Neuronal stem cell (in vitro differentiated cells): ENCODE measurements at regions not wholly inside any gene's neighbourhood (a gene's known extent, or its start where the extent isn't known, plus 50 kb on each side); places are given as distances from the start of the nearest gene placed in this dataset.

Experiments
- DNase-seq: peaks from one replicate; pipeline ENCODE4 v3.0.0-alpha.2; 2013; ENCODE audit warnings: low spot score
- H2AFZ ChIP-seq: one replicate; pipeline ENCODE4 v1.6.1; 2013; ENCODE audit warnings: mild to moderate bottlenecking, low read length, inconsistent platforms
- H2AK5ac ChIP-seq: 2 replicates; pipeline ENCODE4 v1.6.1; 2013; ENCODE audit warnings: low read depth, mild to moderate bottlenecking, inconsistent platforms, low read length, moderate library complexity, mixed read lengths
- H2BK120ac ChIP-seq: 2 replicates; pipeline ENCODE4 v1.6.1; 2013; ENCODE audit warnings: low read depth, mild to moderate bottlenecking, inconsistent platforms, low read length, moderate library complexity, mixed read lengths
- H2BK12ac ChIP-seq: one replicate; pipeline ENCODE4 v1.6.1; 2013; ENCODE audit warnings: low read length, inconsistent platforms
- H2BK15ac ChIP-seq: 2 replicates; pipeline ENCODE4 v1.6.1; 2013; ENCODE audit warnings: mild to moderate bottlenecking, low read length, inconsistent platforms, mixed read lengths
- H2BK5ac ChIP-seq: one replicate; pipeline ENCODE4 v1.6.1; 2013; ENCODE audit warnings: inconsistent platforms, mild to moderate bottlenecking, low read length, moderate library complexity
- H3K14ac ChIP-seq: one replicate; pipeline ENCODE4 v1.6.1; 2013; ENCODE audit warnings: low read length, inconsistent platforms
- H3K18ac ChIP-seq: 2 replicates; pipeline ENCODE4 v1.6.1; 2013; ENCODE audit warnings: low read length, inconsistent platforms
- H3K23ac ChIP-seq: 2 replicates; pipeline ENCODE4 v1.6.1; 2013; ENCODE audit warnings: low read depth, mild to moderate bottlenecking, mixed read lengths, low read length, inconsistent platforms; ENCODE audit not compliant: poor library complexity
- H3K27ac ChIP-seq: replicated peaks from 3 replicates; pipeline ENCODE4 v1.5.1; 2013; ENCODE audit warnings: low read length, inconsistent platforms
- H3K27me3 ChIP-seq, 3 experiments: 2 replicates each; pipeline ENCODE4 v1.6.1; 2013; ENCODE audit warnings: low read length in 3 of 3, mild to moderate bottlenecking in 2 of 3, inconsistent platforms in 1 of 3, low read depth in 1 of 3, mixed read lengths in 1 of 3, moderate library complexity in 1 of 3; ENCODE audit not compliant: control insufficient read depth in 3 of 3, insufficient read depth in 3 of 3
- H3K36me3 ChIP-seq, 2 donors: replicated peaks in 1 of 2; 2 replicates each; pipeline ENCODE4 v1.6.1; 2013; ENCODE audit warnings: low read length in 2 of 2; ENCODE audit not compliant: control insufficient read depth in 2 of 2, insufficient read depth in 2 of 2
- H3K4ac ChIP-seq: 2 replicates; pipeline ENCODE4 v1.6.1; 2013; ENCODE audit warnings: inconsistent platforms, mild to moderate bottlenecking, low read length, moderate library complexity
- H3K4me1 ChIP-seq, 2 donors: 1 replicate in 1 of 2; 2 replicates in 1 of 2; pipeline ENCODE4 v1.6.1; 2013; ENCODE audit warnings: low read length in 2 of 2, low read depth in 1 of 2; ENCODE audit not compliant: control insufficient read depth in 2 of 2, insufficient read depth in 1 of 2
- H3K4me2 ChIP-seq: one replicate; pipeline ENCODE4 v1.6.1; 2013; ENCODE audit warnings: mild to moderate bottlenecking, low read length, inconsistent platforms; ENCODE audit not compliant: insufficient read depth, poor library complexity, severe bottlenecking
- H3K4me3 ChIP-seq, 2 donors: 2 replicates each; pipeline ENCODE4 v1.5.1; 2013; ENCODE audit warnings: low read length in 2 of 2, mild to moderate bottlenecking in 2 of 2, inconsistent platforms in 1 of 2, moderate library complexity in 1 of 2
- H3K79me1 ChIP-seq: one replicate; pipeline ENCODE4 v1.6.1; 2013; ENCODE audit warnings: low read depth, mild to moderate bottlenecking, inconsistent platforms, low read length, moderate library complexity
- H3K9ac ChIP-seq: one replicate; pipeline ENCODE4 v1.6.1; 2013; ENCODE audit warnings: mild to moderate bottlenecking, low read depth, low read length, inconsistent platforms; ENCODE audit not compliant: poor library complexity
- H3K9me3 ChIP-seq, 2 donors: replicated peaks in 1 of 2; 2 replicates each; pipeline versions ENCODE3 to v1.6.1; 2013; ENCODE audit warnings: low read length in 2 of 2, mild to moderate bottlenecking in 2 of 2, inconsistent platforms in 1 of 2, low read depth in 1 of 2, mixed read lengths in 1 of 2, moderate library complexity in 1 of 2; ENCODE audit not compliant: control insufficient read depth in 2 of 2, insufficient read depth in 1 of 2
- H4K8ac ChIP-seq: one replicate; pipeline ENCODE4 v1.6.1; 2013; ENCODE audit warnings: low read depth, mild to moderate bottlenecking, inconsistent platforms, low read length, moderate library complexity
- H4K91ac ChIP-seq: one replicate; pipeline ENCODE4 v1.6.1; 2013; ENCODE audit warnings: low read length, low read depth, mild to moderate bottlenecking, inconsistent platforms; ENCODE audit not compliant: poor library complexity
- WGBS, 2 donors: extraction: QIAGEN DNeasy Blood & Tissue Kit; methylation state at CpG; one replicate each; pipeline ENCODE4 v1.1.7; 2013; ENCODE audit warnings: missing lambda C conversion rate in 2 of 2, mixed read lengths in 1 of 2; ENCODE audit not compliant: insufficient read length in 2 of 2, insufficient replicate concordance in 1 of 2; ENCODE audit errors: extremely low coverage in 2 of 2; 5-methylcytosine and 5-hydroxymethylcytosine counted together

DNA sequence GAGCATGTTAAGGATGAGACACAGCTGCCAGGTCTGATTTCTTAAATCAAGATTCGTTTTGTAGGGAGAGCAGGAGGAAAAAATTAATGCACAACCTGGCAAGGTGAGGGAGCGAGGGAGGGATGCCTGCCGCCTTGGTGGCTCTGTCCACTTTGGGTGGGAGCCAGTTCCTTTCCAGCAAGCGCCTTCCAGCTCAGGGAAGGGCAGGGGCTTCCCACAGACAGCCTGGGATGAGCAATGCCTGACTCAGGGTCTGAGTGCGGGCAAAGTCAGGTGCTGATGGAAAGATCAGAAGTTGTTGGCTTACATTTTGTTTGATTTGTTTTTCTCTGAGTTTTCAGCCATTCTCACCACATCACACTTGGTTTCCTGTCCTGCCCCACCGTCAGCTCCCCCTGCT is 220.7 kb downstream of the ENGASE start:
- H3K14ac ChIP-seq, result no peak overlapping the region
- no peak overlapping the region for H3K9ac ChIP-seq
- peaks cover 0 to 19% (median 2%) of the 10 kb centered on the region in 3 experiments for H3K27me3 ChIP-seq
- H3K9me3 ChIP-seq, result no peaks in the 10 kb centered on the region
- H3K27ac ChIP-seq, result no peak overlapping the region
- no peak overlapping the region for H2BK12ac ChIP-seq
- H3K79me1 ChIP-seq, result no peaks in the 10 kb centered on the region
- H3K18ac ChIP-seq, result no peak overlapping the region
- no peak overlapping the region for H3K4ac ChIP-seq
- DNase-seq, result no peak
- H4K8ac ChIP-seq, result no peak overlapping the region
- H3K4me2 ChIP-seq, result no peak overlapping the region
- no peak overlapping the region for H2AK5ac ChIP-seq
- no peak overlapping the region for H3K4me3 ChIP-seq
- H2BK15ac ChIP-seq, result no peak overlapping the region
- H2BK5ac ChIP-seq, result no peak overlapping the region
- H3K4me1 ChIP-seq, result peaks cover 0 to 2% of the 10 kb centered on the region in 2 donors
- no peaks in the 10 kb centered on the region for H3K36me3 ChIP-seq
- no CpG with 5 or more reads among the region's 6 CpGs for whole genome bisulfite sequencing, 2 donors
- no peak overlapping the region for H3K23ac ChIP-seq
- no peak overlapping the region for H2BK120ac ChIP-seq
- H2AFZ ChIP-seq, result no peak overlapping the region
- H4K91ac ChIP-seq, result no peak overlapping the region

DNA sequence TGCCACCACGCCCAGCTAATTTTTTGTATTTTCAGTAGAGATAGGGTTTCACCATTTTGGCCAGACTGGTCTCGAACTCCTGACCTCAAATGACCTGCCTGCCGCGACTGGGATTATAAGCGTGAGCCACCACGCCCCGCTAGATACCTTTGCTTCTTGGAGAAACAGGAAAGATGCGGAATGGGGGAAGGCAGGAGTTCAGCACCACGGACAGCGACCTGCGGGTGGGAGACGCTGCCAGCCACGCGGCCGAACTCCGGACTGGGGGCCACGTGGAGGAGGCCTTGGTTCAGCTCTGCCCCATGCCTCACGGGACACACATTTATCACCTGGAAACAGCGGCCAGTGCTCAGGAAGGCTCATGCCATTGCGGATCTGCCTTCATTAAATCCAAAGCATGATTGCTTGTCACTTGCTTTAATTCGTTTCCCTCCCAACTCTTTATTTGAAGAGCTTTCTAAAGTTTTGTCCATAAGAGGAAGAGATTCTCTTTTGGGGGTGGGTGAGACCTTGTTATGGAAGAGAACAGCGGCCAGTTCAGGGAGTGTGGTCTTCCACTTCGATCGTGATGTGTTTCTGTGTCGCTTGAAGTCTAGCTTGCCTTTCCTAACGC is 219.9 kb downstream of the ENGASE start:
- Histone ChIP-seq H3K27me3 (peaks cover 0 to 21% (median 2%) of the 10 kb centered on the region in 3 experiments), H2AFZ (no peak overlapping the region), H3K36me3 (no peaks in the 10 kb centered on the region), H3K4me2 (no peak overlapping the region), H3K27ac (no peak overlapping the region), H4K91ac (no peak overlapping the region), H3K9ac (no peak overlapping the region), H3K79me1 (no peaks in the 10 kb centered on the region), H3K4me1 (peaks cover 0 to 2% of the 10 kb centered on the region in 2 donors), H2BK5ac (no peak overlapping the region), H3K18ac (no peak overlapping the region), H3K14ac (no peak overlapping the region), H2AK5ac (no peak overlapping the region), H2BK12ac (no peak overlapping the region), H3K4me3 (no peak overlapping the region), H3K9me3 (no peaks in the 10 kb centered on the region), H3K23ac (no peak overlapping the region), H3K4ac (no peak overlapping the region), H2BK120ac (no peak overlapping the region), H4K8ac (no peak overlapping the region), H2BK15ac (no peak overlapping the region)
- peak; percentile 85 for DNase-seq
- no CpG with 5 or more reads among the region's 26 CpGs for WGBS, 2 donors

DNA sequence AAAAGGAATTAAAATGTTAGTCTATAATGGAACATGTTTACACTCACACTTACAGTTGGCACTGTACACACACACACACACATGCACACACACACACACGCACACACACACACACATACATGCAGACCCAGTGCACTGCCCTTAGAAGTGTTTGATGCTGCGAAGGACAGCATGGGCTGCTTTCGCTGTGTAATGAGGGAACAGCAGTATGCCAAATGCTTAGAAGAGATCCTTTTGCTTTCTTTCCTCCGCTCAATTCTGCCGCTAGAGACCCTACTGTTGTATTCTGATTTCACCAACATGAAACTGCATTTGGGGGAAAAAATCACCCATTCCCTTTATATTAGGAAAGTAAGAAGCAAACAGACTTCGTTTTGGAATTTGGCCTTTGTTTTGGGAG is 217.9 kb downstream of the ENGASE start:
- no peak for DNase-seq
- Histone ChIP-seq H3K23ac (no peak overlapping the region), H3K9me3 (no peaks in the 10 kb centered on the region), H4K91ac (no peak overlapping the region), H3K4me2 (no peak overlapping the region), H2BK12ac (no peak overlapping the region), H3K4ac (no peak overlapping the region), H3K14ac (no peak overlapping the region), H2BK15ac (no peak overlapping the region), H2BK120ac (no peak overlapping the region), H3K9ac (no peak overlapping the region), H3K79me1 (no peaks in the 10 kb centered on the region), H2BK5ac (no peak overlapping the region), H3K27me3 (peaks cover 0 to 17% (median 2%) of the 10 kb centered on the region in 3 experiments), H3K18ac (no peak overlapping the region), H3K27ac (no peak overlapping the region), H2AK5ac (no peak overlapping the region), H3K4me3 (no peak overlapping the region), H3K4me1 (peaks cover 0 to 2% of the 10 kb centered on the region in 2 donors), H3K36me3 (no peaks in the 10 kb centered on the region), H4K8ac (no peak overlapping the region), H2AFZ (no peak overlapping the region)
- WGBS, 2 donors, result no CpG with 5 or more reads among the region's 6 CpGs

GRCh38 chr17:79291391-79291790 is 216.8 kb downstream of the ENGASE start:
- Histone ChIP-seq H2BK5ac (no peak overlapping the region), H2AFZ (no peak overlapping the region), H2BK12ac (no peak overlapping the region), H3K4me2 (no peak overlapping the region), H3K79me1 (no peaks in the 10 kb centered on the region), H3K27ac (no peak overlapping the region), H3K23ac (no peak overlapping the region), H4K8ac (no peak overlapping the region), H2BK15ac (no peak overlapping the region), H3K14ac (no peak overlapping the region), H4K91ac (no peak overlapping the region), H3K4me1 (peaks cover 0 to 2% of the 10 kb centered on the region in 2 donors), H2AK5ac (no peak overlapping the region), H3K4me3 (no peak overlapping the region), H3K27me3 (peaks cover 0 to 19% (median 2%) of the 10 kb centered on the region in 3 experiments), H3K9me3 (no peaks in the 10 kb centered on the region), H3K4ac (no peak overlapping the region), H2BK120ac (no peak overlapping the region), H3K36me3 (no peaks in the 10 kb centered on the region), H3K18ac (no peak overlapping the region), H3K9ac (no peak overlapping the region)
- no CpG with 5 or more reads among the region's 3 CpGs for WGBS, 2 donors
- DNase-seq, result no peak
